ENCODE measurements at regions not wholly inside any gene's neighbourhood (a gene's known extent, or its start where the extent isn't known, plus 50 kb on each side); places are given as distances from the start of the nearest gene placed in this dataset.
"Not testable (repeated sequence)": the region's sequence is repeated elsewhere in the genome, so short reads cannot be mapped to it uniquely, and the experiment has no call there.

GRCh38 chr1:244106837-244107493 lies 55.9 kb downstream of the ZBTB18 start:
- no peak for DNase-seq (ENCODE audit: low read depth in 2 of 2)

DNA sequence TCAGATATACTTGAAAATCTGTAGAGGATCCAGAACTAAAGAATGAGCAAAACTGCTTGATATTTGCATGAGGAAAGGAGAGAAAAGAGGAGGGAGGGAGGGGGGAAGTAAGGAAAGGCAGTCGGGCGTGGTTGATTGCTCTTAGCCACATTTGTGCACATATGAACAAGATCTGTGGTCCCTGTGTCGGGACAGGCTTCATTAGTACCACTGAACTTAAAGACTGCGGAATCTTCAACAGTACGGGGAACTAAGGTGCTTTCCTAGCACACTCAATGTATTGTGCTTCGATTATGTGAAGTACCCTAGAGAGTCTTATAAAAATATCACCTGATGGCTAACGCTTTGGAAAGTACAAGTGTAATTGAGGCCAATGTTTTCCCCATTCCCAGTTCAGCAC lies 59.9 kb downstream of the ZBTB18 start:
- no peak for DNase-seq (ENCODE audit: low read depth in 2 of 2)

DNA sequence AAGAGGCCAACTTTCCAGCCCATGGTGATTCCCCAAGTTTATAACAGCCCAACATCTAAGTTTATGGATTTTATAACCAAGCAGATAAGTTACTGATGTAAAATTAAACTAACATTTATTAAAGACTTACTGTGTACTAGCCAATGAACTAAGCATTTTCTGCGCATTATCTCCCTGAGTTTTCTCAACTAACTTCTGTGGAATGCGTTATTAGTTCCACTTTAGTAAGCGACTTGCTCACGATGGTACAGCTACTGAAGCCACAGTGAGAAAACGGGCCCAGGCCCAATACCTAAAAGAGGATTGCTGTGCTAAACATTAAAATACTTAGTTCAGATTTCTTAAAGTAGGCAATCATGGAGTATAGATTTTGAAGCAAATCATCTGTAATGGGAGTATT lies 61.0 kb downstream of the ZBTB18 start:
- no peak for DNase-seq (ENCODE audit: low read depth in 2 of 2)

DNA sequence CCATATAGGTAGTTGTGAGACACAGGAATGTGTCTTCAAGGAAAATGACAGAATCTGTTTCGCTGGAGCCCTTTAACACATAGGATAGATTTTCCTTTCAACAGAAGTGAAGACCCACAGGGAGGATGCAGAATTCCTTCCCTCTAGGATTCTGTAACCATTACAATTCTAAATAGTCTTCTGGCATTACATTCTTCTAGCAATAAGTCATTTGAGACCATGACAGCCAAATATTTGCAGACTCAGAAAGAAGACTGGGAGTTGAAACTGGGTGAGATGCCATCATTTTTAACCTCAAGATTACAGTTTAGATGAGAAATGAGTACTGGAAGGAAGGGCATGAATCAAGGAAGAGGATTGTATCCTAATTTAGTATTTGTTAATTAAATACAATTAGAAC lies 61.6 kb downstream of the ZBTB18 start:
- peak; percentile 86 to 89 for DNase-seq (ENCODE audit: low read depth in 2 of 2)

DNA sequence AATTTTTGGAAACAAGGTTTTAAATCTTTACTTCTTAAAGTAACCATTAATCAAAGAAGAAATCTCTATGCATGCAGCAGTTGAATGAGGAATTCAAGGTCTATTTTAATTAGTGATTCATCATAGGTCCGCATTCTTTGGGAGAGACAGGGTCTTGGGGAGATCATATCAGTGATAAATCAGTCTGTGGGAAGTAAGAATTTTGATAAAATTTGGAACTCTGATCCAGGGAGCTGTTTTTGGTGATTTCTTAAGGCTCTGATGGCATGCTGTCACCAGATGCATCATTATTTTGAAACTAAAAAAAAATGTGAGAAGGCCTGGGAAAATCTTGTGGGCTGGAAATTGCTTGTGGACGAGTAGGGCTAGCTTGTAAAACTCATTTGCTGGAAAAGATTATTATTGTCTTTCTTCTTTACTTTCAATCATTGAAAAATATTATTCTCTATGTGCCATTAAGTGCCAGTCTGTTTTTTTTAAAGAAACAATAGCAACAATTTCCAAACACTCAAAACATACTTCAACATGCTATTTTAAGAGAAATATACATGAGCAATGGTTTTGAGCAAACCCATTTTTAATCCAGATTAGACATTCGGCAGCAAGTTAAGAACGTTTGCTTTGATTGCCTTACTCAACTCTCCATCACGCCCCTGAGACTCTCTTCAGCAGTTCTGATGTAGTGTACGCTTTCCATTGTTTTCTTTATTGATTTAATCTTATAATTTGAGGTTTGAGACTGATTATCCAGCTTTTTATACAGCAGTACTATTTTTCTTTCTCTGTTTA lies 62.6 kb downstream of the ZBTB18 start:
- DNase-seq (ENCODE audit: low read depth in 2 of 2): peak; percentile 90 to 94

DNA sequence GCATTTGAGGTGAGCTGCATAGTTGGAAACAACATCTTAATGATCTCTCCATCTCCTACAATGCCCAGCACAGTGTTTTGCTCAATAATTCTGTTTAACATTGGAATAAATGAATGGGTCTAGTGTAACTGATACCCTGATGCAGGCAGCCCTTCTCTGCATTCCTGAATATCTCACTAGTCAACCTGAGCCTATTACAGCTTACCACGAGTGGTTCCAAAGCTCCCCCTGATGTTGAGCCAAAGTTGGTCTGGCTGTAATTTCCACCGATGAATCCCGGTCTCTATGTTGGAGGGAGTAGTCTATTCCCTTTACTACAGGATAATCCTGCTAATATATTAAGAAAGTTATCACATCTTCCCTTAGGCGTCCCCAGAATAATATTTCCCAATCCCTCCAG lies 63.8 kb downstream of the ZBTB18 start:
- DNase-seq (ENCODE audit: low read depth in 2 of 2): no peak

- no peak for DNase-seq (ENCODE audit: low read depth in 2 of 2)
These were observed 65.9 kb downstream of the ZBTB18 start for GRCh38 chr1:244116946-244117345.

- no peak for DNase-seq (ENCODE audit: low read depth in 2 of 2)
These were observed 67.2 kb downstream of the ZBTB18 start for GRCh38 chr1:244118109-244118761.

DNA sequence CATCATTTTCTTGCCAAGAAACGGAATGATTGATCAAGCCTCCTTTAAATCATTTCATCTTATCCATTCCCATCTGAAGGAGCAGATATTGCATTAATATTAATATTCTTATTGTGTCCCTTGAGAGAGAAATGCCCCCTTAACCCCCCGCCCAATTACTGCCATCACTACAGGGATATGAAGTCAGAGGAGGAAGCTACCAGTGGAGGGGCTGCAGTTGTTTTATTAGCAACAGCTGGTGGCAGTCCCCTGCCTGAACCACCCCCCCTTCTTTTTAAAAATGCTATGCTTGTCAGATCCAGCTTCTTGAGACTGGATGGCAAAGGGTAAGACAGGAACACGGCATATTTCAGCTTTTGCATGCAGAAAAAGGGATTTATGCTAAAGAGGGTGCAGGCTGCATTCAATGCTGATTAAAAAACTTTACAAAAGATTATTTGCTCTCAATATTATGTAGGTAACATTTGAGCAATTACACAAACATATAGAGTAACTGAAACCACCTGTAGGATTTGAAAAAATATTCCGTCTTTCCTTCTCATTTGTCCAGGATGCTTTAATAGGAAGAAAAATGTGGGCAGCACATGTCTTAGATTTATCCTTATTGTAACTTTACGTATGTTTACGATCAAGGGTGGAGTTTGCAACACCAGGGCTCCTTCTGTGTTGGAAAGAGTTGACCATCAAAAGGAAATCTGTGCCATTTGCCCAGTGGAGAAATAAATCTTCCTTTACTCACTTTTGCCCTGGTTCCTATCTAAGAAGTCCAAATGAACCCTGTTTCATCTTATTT lies 77.7 kb downstream of the ZBTB18 start:
- no peak for DNase-seq (ENCODE audit: low read depth in 2 of 2)

DNA sequence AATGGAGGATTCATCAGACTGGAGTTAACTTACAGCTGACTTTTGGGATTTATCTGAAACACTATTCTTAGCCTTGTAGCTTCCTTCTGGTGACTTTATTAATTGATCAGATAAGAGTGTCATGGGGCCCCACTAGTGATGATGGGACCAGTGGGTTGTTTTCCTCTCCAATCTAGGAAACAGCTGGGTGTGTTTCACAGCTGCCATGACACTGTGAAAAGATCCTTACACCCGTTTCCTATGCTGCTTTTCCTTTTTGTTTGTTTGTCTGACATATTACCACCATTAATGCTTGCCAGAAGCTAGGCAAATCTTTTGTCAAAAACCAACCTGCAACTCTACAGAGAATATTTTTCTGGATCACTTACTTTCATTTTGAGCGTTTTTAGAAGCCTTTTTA lies 86.2 kb downstream of the ZBTB18 start:
- DNase-seq (ENCODE audit: low read depth in 2 of 2): no peak

DNA sequence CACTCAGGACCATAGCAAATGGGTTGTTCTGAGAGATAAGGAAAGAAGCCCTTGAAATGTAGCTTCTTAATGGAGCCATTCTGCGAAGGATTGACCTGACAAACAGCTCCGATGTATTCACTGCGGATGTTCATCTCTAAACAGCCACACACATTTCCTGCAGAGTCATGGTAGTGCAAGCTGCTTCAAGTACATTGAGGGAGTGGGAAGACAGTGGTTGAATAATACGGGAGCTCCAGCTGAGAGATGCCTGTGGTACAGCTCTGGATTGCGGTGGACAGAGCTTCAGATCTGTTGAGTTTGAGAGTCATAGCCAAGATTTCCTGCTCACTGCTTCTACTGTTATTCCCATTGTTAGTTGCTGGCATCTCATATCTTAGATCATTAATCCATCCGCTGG lies 86.6 kb downstream of the ZBTB18 start:
- no peak for DNase-seq (ENCODE audit: low read depth in 2 of 2)

DNA sequence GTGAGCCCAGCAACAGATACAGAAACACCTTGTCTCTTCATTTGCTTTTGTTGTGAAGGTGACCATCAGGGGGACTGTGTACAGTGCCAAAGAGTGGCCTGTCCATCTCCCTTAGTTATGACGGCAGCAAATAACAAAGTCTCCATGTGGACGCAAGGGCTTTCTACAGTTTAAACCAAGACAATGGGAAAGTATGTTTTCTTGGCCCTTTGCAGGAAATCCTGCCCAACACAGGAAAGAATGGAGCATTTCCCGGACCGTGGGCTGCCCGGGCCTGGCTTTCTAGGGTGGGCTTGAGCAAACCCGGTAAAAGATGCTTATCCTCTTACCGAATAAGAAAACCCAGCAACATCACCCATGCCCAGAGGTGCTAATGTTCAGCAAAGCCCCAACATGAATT lies 87.3 kb downstream of the ZBTB18 start:
- no peak for DNase-seq (ENCODE audit: low read depth in 2 of 2)

DNA sequence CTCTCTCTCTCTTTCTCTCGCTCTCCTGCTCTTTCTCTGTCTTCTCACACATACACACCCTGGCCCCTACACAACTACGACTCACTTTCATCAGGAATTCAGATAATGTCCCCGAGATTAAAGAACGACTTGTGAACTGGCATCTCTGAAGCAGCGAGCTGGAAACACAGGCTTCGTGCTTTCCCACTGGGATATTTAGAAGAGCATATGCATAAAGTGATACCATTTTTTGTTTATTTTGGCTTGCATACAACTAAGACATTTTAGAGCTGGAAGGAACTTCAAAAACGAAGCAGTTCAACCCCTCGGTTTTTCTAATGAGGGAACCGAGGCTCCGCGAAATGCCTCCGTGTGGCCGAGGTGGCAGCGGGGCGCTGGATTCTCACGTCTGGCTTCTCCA lies 88.6 kb downstream of the ZBTB18 start:
- no peak for DNase-seq (ENCODE audit: low read depth in 2 of 2)

DNA sequence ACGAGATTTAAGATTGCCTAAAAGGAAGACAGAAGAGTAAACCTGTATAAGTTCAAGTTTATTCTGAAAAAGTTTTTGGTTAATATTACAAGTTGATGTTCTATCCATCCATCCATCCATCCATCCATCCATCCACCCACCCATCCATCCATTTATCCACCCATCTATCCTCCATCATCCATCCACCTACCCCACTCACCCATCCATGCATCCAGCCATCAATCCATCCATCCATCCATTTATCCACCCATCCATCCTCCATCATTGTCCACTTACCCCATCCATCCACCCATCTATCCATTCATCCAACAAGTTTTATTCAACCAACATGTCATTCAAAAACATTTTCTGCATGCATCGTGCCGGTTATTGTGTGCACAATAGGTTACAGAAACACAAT lies 89.3 kb downstream of the ZBTB18 start:
- DNase-seq (ENCODE audit: low read depth in 2 of 2): no peak

DNA sequence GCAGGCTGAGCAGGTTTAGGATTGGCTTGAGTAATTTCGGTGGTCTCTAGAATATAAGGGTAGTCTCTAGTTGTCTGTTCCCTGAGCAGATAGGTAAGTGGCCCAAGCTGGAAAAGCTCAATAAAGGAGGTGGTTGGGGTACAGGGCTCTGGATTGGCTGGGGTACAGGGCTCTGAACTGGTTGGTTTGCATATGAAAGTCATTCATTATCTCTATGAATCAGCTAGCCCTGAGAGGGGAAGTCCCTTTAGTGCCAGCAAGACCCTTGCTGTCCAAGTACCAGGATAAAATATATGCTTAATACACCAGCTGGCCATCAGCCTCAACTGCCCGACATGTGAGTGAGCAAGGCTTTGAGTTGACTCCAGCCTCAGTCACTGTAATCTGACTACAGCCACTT lies 93.0 kb downstream of the ZBTB18 start:
- no peak for DNase-seq (ENCODE audit: low read depth in 2 of 2)

- DNase-seq (ENCODE audit: low read depth in 2 of 2): peak in 1 of 2 experiments; percentile 31
These were observed 99.0 kb downstream of the ZBTB18 start for GRCh38 chr1:244150071-244150470.

DNA sequence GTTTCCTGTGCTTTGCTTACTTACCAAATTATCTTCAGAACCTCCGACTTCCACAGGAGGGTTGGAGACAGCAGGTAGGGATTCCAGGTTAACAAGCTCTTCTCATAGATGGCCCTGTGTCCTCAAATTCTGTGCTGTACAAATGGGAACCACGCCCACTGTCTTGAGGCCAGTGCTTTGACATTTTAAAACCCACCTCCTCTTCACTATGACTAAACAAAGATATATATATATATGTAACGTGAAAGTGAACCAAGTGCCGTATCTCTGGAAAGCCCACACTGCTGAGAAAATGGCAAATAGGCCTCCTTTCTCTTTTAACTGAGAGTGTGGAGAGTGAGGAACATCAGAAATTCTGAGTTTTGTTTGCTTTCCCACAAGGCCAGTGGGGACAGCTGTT lies 99.6 kb downstream of the ZBTB18 start:
- no peak for DNase-seq (ENCODE audit: low read depth in 2 of 2)

DNA sequence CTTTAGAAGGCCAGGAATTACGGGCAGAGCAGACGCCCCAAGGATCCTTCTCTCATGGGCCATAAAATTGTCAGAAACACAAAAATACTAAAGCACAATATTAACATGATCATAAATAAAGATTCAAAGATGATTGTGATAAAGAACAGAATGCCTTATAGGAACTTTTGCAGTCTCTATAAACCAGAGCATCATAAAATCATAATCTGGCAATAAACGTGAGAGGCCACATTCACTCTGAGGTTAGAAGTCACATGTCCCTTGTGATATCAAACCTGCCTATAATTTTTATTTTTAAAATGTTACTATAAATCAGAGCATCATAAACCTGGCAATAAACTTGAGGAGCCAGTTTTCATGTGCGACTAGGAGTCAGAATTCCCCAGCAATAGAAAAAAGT lies 100.5 kb downstream of the ZBTB18 start:
- no peak for DNase-seq (ENCODE audit: low read depth in 2 of 2)

- peak in 1 of 2 experiments; percentile 20 for DNase-seq (ENCODE audit: low read depth in 2 of 2)
These were observed 103.4 kb downstream of the ZBTB18 start for GRCh38 chr1:244154508-244154871.

DNA sequence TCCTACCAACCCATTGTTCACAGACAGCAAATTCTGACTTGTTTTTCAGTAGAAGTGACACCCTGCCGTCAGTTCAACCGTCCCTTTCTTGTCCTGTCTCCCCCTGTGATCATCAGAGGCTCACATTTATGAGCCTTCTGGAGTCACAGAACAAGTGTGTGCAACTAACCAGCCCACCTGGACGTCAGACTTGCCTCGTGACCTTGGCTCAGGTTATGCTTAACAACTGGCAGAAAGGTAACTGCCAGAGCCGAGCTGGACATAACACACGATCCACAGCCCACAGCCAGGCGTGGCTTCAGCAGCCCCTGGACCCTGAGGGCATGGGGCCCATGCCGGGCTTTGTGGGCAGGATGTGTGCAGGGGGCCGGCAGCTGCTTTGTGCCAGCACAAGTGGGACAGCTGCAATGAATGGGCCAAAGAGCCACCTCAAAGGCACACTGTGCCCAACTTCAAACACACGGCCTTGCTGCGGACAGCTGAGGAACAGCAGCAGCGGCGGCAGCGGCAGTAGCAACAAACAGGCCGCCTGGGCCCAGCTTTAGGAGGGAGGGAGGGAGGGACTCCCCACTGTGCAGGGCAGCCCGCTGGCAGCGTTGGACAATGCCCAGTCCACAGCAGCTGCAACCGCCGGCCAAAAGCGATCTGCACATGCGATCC lies 103.9 kb downstream of the ZBTB18 start:
- no peak for DNase-seq (ENCODE audit: low read depth in 2 of 2)

DNA sequence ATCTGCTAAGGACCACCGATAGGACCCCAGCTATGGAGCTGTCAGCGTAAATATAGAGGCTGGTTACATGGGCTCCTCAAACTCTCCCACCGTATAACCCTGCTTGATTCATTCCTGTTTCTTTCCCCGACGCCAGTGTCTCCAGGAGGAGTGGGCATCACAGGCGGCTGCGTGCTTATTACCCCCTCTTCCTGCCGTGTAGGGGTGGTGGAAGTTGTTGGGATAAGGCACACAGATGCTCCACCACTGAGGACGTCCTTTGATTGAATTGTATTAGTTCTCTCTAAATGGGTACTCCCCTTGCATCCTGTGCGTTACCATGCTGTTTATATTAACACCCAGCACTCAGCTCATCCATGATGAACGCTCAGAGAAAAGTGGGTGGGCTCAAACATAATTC lies 104.6 kb downstream of the ZBTB18 start:
- no peak for DNase-seq (ENCODE audit: low read depth in 2 of 2)

GRCh38 chr1:244156617-244157016 lies 105.5 kb downstream of the ZBTB18 start:
- DNase-seq (ENCODE audit: low read depth in 2 of 2): not testable (repeated sequence)

Measured in fibroblast of skin of left biceps (primary cell).